ENCODE measurements at regions not wholly inside any gene's neighbourhood (a gene's known extent, or its start where the extent isn't known, plus 50 kb on each side); places are given as distances from the start of the nearest gene placed in this dataset.

DNA sequence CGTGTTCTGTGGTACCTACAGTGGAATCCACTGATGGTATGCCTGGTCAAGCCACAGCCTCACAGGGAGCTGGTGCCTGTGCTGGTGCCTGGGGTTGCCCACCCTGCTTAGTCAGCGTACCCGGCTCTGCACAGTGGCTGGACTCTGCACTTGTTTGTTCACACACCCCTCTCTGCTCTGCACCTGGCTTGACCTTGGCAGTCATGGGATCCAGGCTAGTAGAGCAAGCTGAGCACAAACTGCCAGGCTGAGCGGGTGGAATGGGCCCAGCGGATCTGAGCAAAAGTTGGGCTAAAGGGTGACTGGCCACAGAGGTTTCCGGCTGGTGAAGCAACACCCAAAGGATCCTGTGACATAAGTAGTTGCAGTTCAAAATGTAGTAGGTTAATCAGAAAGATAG, 163.5 kb downstream of the CDH19 start:
- no peaks in the 10 kb centered on the region for H3K27me3 ChIP-seq
- H3K27ac ChIP-seq, result no peak overlapping the region
- H3K4me3 ChIP-seq, result no peak overlapping the region
- intact Hi-C loops (cut with DNase I), result no loop called here
- H3K9me3 ChIP-seq, result no peaks in the 10 kb centered on the region
- no peaks in the 10 kb centered on the region for H3K36me3 ChIP-seq
- no peaks in the 10 kb centered on the region for H3K4me1 ChIP-seq
- DNase-seq, result no peak
- no peak for TF ChIP-seq CTCF (IDR thresholded peaks at IDR 0.05)
- 84 to 91% methylated on average over 6 of the region's 6 CpGs for WGBS, 2 donors
- ATAC-seq, result no peak

- no peak for TF ChIP-seq CTCF (IDR thresholded peaks at IDR 0.05)
- no peaks in the 10 kb centered on the region for H3K27me3 ChIP-seq
- no peaks in the 10 kb centered on the region for H3K9me3 ChIP-seq
- no peak overlapping the region for H3K27ac ChIP-seq
- no peaks in the 10 kb centered on the region for H3K36me3 ChIP-seq
- no peaks in the 10 kb centered on the region for H3K4me1 ChIP-seq
- H3K4me3 ChIP-seq, result no peak overlapping the region
- DNase-seq (no peak), ATAC-seq (no peak)
- 90% methylated on average over 7 of the region's 7 CpGs for WGBS, 2 donors
- intact Hi-C loops (cut with DNase I), result no loop called here
These were observed 164.2 kb downstream of the CDH19 start for GRCh38 chr18:66439670-66440069.

GRCh38 chr18:66438711-66439536, 165.0 kb downstream of the CDH19 start:
- ATAC-seq (no peak), DNase-seq (no peak)
- no peak for TF ChIP-seq CTCF (IDR thresholded peaks at IDR 0.05)
- intact Hi-C loops (cut with DNase I), result no loop called here
- Histone ChIP-seq H3K9me3 (no peaks in the 10 kb centered on the region), H3K27me3 (no peaks in the 10 kb centered on the region), H3K4me1 (no peaks in the 10 kb centered on the region), H3K27ac (no peak overlapping the region), H3K4me3 (no peak overlapping the region), H3K36me3 (no peaks in the 10 kb centered on the region)
- 40 to 47% methylated on average over 1 of the region's 1 CpG for WGBS, 2 donors

DNA sequence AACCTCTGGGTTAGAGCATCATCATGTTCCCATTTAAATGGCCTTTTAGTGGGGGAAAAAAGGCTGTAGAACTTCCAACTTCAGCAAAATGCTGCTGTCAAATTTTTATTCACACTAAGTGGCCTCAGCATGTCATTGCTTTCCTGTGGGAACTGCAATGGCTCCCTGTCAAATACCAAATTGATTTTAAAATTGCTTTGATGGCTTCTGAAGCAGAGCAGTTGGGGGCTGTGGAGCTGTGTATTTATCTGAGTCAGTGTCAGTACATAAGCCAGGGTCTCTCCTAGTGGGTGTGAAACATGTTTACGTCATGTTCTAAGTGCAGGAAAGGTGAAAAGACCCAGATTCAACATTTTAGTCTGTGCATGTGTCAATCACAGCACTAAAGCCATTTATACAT, 171.3 kb downstream of the CDH19 start:
- no peaks in the 10 kb centered on the region for H3K36me3 ChIP-seq
- H3K9me3 ChIP-seq, result peaks cover 0 to 3% (median 0%) of the 10 kb centered on the region in 11 donors
- no peak for TF ChIP-seq CTCF (IDR thresholded peaks at IDR 0.05)
- H3K4me3 ChIP-seq, result no peak overlapping the region
- DNase-seq (no peak), ATAC-seq (no peak)
- no peak overlapping the region for H3K27ac ChIP-seq
- no peaks in the 10 kb centered on the region for H3K27me3 ChIP-seq
- intact Hi-C loops (cut with DNase I), result no loop called here
- WGBS, 2 donors, result 58 to 77% methylated on average over 1 of the region's 1 CpG
- H3K4me1 ChIP-seq, result no peaks in the 10 kb centered on the region

Measured in heart right ventricle (tissue), 16 donors.